ENCODE measurements at regions not wholly inside any gene's neighbourhood (a gene's known extent, or its start where the extent isn't known, plus 50 kb on each side); places are given as distances from the start of the nearest gene placed in this dataset.
"Not testable (repeated sequence)": the region's sequence is repeated elsewhere in the genome, so short reads cannot be mapped to it uniquely, and the experiment has no call there.

GRCh38 chr9:71504636-71505035, 263.7 kb downstream of the CEMIP2 start:
- DNase-seq = no peak

- DNase-seq = no peak
These were observed 269.6 kb downstream of the CEMIP2 start for GRCh38 chr9:71498691-71499090.

- no peak for DNase-seq
These were observed 277.5 kb downstream of the CEMIP2 start for GRCh38 chr9:71490810-71491209.

- DNase-seq = no peak
These were observed 281.3 kb downstream of the CEMIP2 start for GRCh38 chr9:71487061-71487460.

GRCh38 chr9:71485326-71485725, 283.0 kb downstream of the CEMIP2 start:
- DNase-seq = no peak

- DNase-seq = no peak
These were observed 284.9 kb downstream of the CEMIP2 start for GRCh38 chr9:71483436-71483835.

GRCh38 chr9:71479621-71480020, 288.7 kb downstream of the CEMIP2 start:
- DNase-seq = no peak

GRCh38 chr9:71472400-71472799, 295.9 kb downstream of the CEMIP2 start:
- DNase-seq = no peak

GRCh38 chr9:71465392-71465791, 302.9 kb downstream of the CEMIP2 start:
- DNase-seq = no peak

GRCh38 chr9:71459082-71459481, 309.2 kb downstream of the CEMIP2 start:
- DNase-seq = no peak

GRCh38 chr9:71446473-71447411, 321.6 kb downstream of the CEMIP2 start:
- no peak for DNase-seq

- DNase-seq = no peak
These were observed 322.2 kb downstream of the CEMIP2 start for GRCh38 chr9:71446106-71446472.

GRCh38 chr9:71442937-71443336, 321.5 kb upstream of the TRPM3 start:
- no peak for DNase-seq

- DNase-seq = no peak
These were observed 319.8 kb upstream of the TRPM3 start for GRCh38 chr9:71441266-71441665.

GRCh38 chr9:71431931-71432330, 310.5 kb upstream of the TRPM3 start:
- no peak for DNase-seq

- not testable (repeated sequence) for DNase-seq
These were observed 285.9 kb upstream of the TRPM3 start for GRCh38 chr9:71407341-71407740.

GRCh38 chr9:71403106-71403505, 281.7 kb upstream of the TRPM3 start:
- no peak for DNase-seq

- no peak for DNase-seq
These were observed 271.6 kb upstream of the TRPM3 start for GRCh38 chr9:71393005-71393404.

- no peak for DNase-seq
These were observed 262.9 kb upstream of the TRPM3 start for GRCh38 chr9:71384343-71384742.

- DNase-seq = no peak
These were observed 262.0 kb upstream of the TRPM3 start for GRCh38 chr9:71383308-71383940.

- DNase-seq = no peak
These were observed 246.7 kb upstream of the TRPM3 start for GRCh38 chr9:71368157-71368556.

GRCh38 chr9:71364186-71364955, 242.9 kb upstream of the TRPM3 start:
- DNase-seq = no peak

GRCh38 chr9:71363286-71363961, 242.0 kb upstream of the TRPM3 start:
- no peak for DNase-seq
